ENCODE measurements at regions not wholly inside any gene's neighbourhood (a gene's known extent, or its start where the extent isn't known, plus 50 kb on each side); places are given as distances from the start of the nearest gene placed in this dataset.

GRCh38 chr2:2762913-2763312, 431.8 kb upstream of the MYT1L start:
- Histone ChIP-seq H3K79me2 (ENCODE audit: low read depth) (no peaks in the 10 kb centered on the region), H3K4me3 (no peak overlapping the region), H2AFZ (no peak overlapping the region), H3K4me1 (replicated peaks; ENCODE audit: insufficient read depth) (no peaks in the 10 kb centered on the region), H3K27ac (no peak overlapping the region), H3K9me3 (ENCODE audit: insufficient read depth, low read depth) (no peaks in the 10 kb centered on the region; the same call in 1 of the 2 replicates), H3K9me2 (ENCODE audit: insufficient read depth) (no peaks in the 10 kb centered on the region), H3K36me3 (ENCODE audit: low read depth) (no peaks in the 10 kb centered on the region), H3K4me2 (no peak overlapping the region), H3F3A (ENCODE audit: insufficient read depth, low read depth) (no peaks in the 10 kb centered on the region), H3K27me3 (ENCODE audit: insufficient read depth, low read depth) (peaks cover 94% of the 10 kb centered on the region), H4K20me1 (ENCODE audit: insufficient read depth) (0 out of 2 replicates have a peak, but pooled peaks cover 6% of the 10 kb centered on the region)
- TF ChIP-seq EZH2 (IDR thresholded peaks at IDR 0.05; ENCODE audit: low read depth) (no peak), CTCF (conservative IDR thresholded peaks at IDR 0.05) (no peak)
- ChIA-PET CTCF (no interaction called here), POLR2A (ENCODE audit: unreplicated experiment) (no interaction called here)
- BruUV-seq (replicated peaks): no TSS peak
- intact Hi-C loops (cut with micrococcal nuclease; ENCODE audit: unreplicated experiment): no loop called here
- no peak for DNase-seq

GRCh38 chr2:2762166-2762908, 431.3 kb upstream of the MYT1L start:
- POLR2A ChIA-PET (ENCODE audit: unreplicated experiment): no interaction called here
- Histone ChIP-seq H3K27me3 (ENCODE audit: insufficient read depth, low read depth) (peaks cover 94% of the 10 kb centered on the region), H3K9me2 (ENCODE audit: insufficient read depth) (no peaks in the 10 kb centered on the region), H4K20me1 (ENCODE audit: insufficient read depth) (0 out of 2 replicates have a peak, but pooled peaks cover 6% of the 10 kb centered on the region), H3K36me3 (ENCODE audit: low read depth) (no peaks in the 10 kb centered on the region), H3K4me1 (replicated peaks; ENCODE audit: insufficient read depth) (no peaks in the 10 kb centered on the region), H3K4me3 (no peak overlapping the region), H2AFZ (no peak overlapping the region), H3F3A (ENCODE audit: insufficient read depth, low read depth) (no peaks in the 10 kb centered on the region), H3K79me2 (ENCODE audit: low read depth) (no peaks in the 10 kb centered on the region), H3K9me3 (ENCODE audit: insufficient read depth, low read depth) (no peaks in the 10 kb centered on the region; the same call in 1 of the 2 replicates), H3K27ac (no peak overlapping the region), H3K4me2 (no peak overlapping the region)
- CTCF ChIA-PET: no interaction called here
- TF ChIP-seq CTCF (conservative IDR thresholded peaks at IDR 0.05) (no peak), EZH2 (IDR thresholded peaks at IDR 0.05; ENCODE audit: low read depth) (no peak)
- no TSS peak for BruUV-seq (replicated peaks)
- intact Hi-C loops (cut with micrococcal nuclease; ENCODE audit: unreplicated experiment): no loop called here
- DNase-seq: no peak

- Histone ChIP-seq H3K27me3 (ENCODE audit: insufficient read depth, low read depth) (peaks cover 78% of the 10 kb centered on the region), H4K20me1 (ENCODE audit: insufficient read depth) (0 out of 2 replicates have a peak, but pooled peaks cover 6% of the 10 kb centered on the region), H3K4me2 (no peak overlapping the region), H3K4me1 (replicated peaks; ENCODE audit: insufficient read depth) (no peaks in the 10 kb centered on the region), H3K27ac (no peak overlapping the region), H3K4me3 (no peak overlapping the region), H3K9me2 (ENCODE audit: insufficient read depth) (no peaks in the 10 kb centered on the region), H3K36me3 (ENCODE audit: low read depth) (no peaks in the 10 kb centered on the region), H2AFZ (no peak overlapping the region), H3F3A (ENCODE audit: insufficient read depth, low read depth) (no peaks in the 10 kb centered on the region), H3K9me3 (ENCODE audit: insufficient read depth, low read depth) (no peaks in the 10 kb centered on the region; the same call in 1 of the 2 replicates), H3K79me2 (ENCODE audit: low read depth) (no peaks in the 10 kb centered on the region)
- no peak for TF ChIP-seq CTCF (conservative IDR thresholded peaks at IDR 0.05)
- TF ChIP-seq EZH2 (IDR thresholded peaks at IDR 0.05; ENCODE audit: low read depth): no peak
- intact Hi-C loops (cut with micrococcal nuclease; ENCODE audit: unreplicated experiment): no loop called here
- no TSS peak for BruUV-seq (replicated peaks)
- CTCF ChIA-PET: no interaction called here
- no peak for DNase-seq
- POLR2A ChIA-PET (ENCODE audit: unreplicated experiment): no interaction called here
Measured at GRCh38 chr2:2758793-2759367, 427.8 kb upstream of the MYT1L start.

Measured in PC-9 (cell line).